GM12878 (cell line): ENCODE measurements at regions not wholly inside any gene's neighbourhood (a gene's known extent, or its start where the extent isn't known, plus 50 kb on each side); places are given as distances from the start of the nearest gene placed in this dataset.

Source experiments
- ATAC-seq: fragments of 200-7000 bp; cut with Tn5 transposase; 3 replicates; pipeline ENCODE4 v1.9.1; 2020; ENCODE audit warnings: mild to moderate bottlenecking, moderate library complexity
- BruUV-seq: library from RNA; stranded (reverse); fragments of 400-500 nt; replicated peaks from 2 replicates; lab custom pipeline; 2021; lab: Mats Ljungman, UMichigan
- CTCF ChIA-PET: fragments of 300-600 bp; sonication (Branson Sonifier 250); formaldehyde crosslinking; extraction: SDS; loops from one replicate; lab custom pipeline; 2021; ENCODE audit warnings: inconsistent platforms; lab: Yijun Ruan, JAX
- POLR2A ChIA-PET: fragments of 350-600 bp; formaldehyde crosslinking; extraction: SDS; loops from one replicate; lab custom pipeline; 2021; ENCODE audit warnings: inconsistent platforms; lab: Charles Lee
- RAD21 ChIA-PET: fragments of 300-600 bp; sonication (Branson Sonifier 250); formaldehyde crosslinking; loops from one replicate; lab custom pipeline; 2023; ENCODE audit warnings: antibody characterized with exemption; ENCODE audit not compliant: unreplicated experiment; lab: Charles Lee
- SMC1A ChIA-PET: fragments of 300-600 bp; sonication (Branson Sonifier 250); formaldehyde crosslinking; loops from one replicate; lab custom pipeline; 2023; ENCODE audit not compliant: unreplicated experiment, uncharacterized antibody; lab: Charles Lee
- DNase-seq: peaks from one replicate; pipeline ENCODE4 v3.0.0-alpha.2; 2011; ENCODE audit warnings: low read depth, low spot score
- FAIRE-seq: peaks from 3 replicates; lab custom pipeline; 2011; peaks lifted over from hg19 to GRCh38; lab: Jason Lieb, UNC
- H2AFZ ChIP-seq: 2 replicates; pipeline ENCODE4 v1.6.0; 2011; ENCODE audit warnings: low read depth, low read length, control low read depth; ENCODE audit not compliant: control insufficient read depth
- H3K27ac ChIP-seq: 2 replicates; pipeline ENCODE4 v1.5.1; 2011; ENCODE audit warnings: control low read depth; ENCODE audit not compliant: control insufficient read depth, insufficient read depth
- H3K27me3 ChIP-seq, 2 experiments: replicated peaks in 1 of 2; 2 replicates each; pipeline versions ENCODE4 v1.6.0 to v1.6.1; 2011; ENCODE audit warnings: low read length in 1 of 2; ENCODE audit not compliant: control insufficient read depth in 2 of 2, insufficient read depth in 2 of 2
- H3K36me3 ChIP-seq, 2 experiments: 2 replicates each; pipeline ENCODE4 v1.5.1; 2011; ENCODE audit warnings: low read length in 1 of 2; ENCODE audit not compliant: control insufficient read depth in 2 of 2, insufficient read depth in 2 of 2
- H3K4me1 ChIP-seq: 2 replicates; pipeline ENCODE4 v1.6.1; 2011; ENCODE audit warnings: mild to moderate bottlenecking, low read length, moderate library complexity, mixed read lengths; ENCODE audit not compliant: control insufficient read depth, insufficient read depth
- H3K4me2 ChIP-seq: 2 replicates; pipeline ENCODE4 v1.6.0; 2011; ENCODE audit warnings: control low read depth; ENCODE audit not compliant: control insufficient read depth, insufficient read depth
- H3K4me3 ChIP-seq: fragments of 200-600 bp; sonication (generic); 2 replicates; pipeline ENCODE4 v1.5.1; 2016
- H3K79me2 ChIP-seq: 2 replicates; pipeline ENCODE4 v1.6.0; 2011; ENCODE audit warnings: low read length; ENCODE audit not compliant: control insufficient read depth, insufficient read depth
- H3K9ac ChIP-seq: 2 replicates; pipeline ENCODE4 v1.8.0; 2011; ENCODE audit warnings: low read length, control low read depth, mixed read lengths; ENCODE audit not compliant: control insufficient read depth, insufficient read depth
- H3K9me3 ChIP-seq: replicated peaks from 3 replicates; pipeline ENCODE4 v1.5.1; 2011; ENCODE audit warnings: mild to moderate bottlenecking, low read length; ENCODE audit not compliant: control insufficient read depth, insufficient read depth
- H4K20me1 ChIP-seq: 2 replicates; pipeline ENCODE4 v1.6.0; 2011; ENCODE audit not compliant: control insufficient read depth, insufficient read depth
- ASH2L ChIP-seq: fragments of 300-600, 200-600 bp; sonication (generic); IDR thresholded peaks from 2 replicates; pipeline ENCODE4 v1.6.1; 2017; ENCODE audit warnings: low read depth, mild to moderate bottlenecking, borderline replicate concordance
- ESRRA ChIP-seq: IDR thresholded peaks from 2 replicates; pipeline ENCODE4 v1.6.1; 2012; ENCODE audit warnings: mild to moderate bottlenecking, low read length, improper control_type of control experiment
- FOS ChIP-seq: IDR thresholded peaks from 3 replicates; pipeline ENCODE4 v1.6.1; 2011; ENCODE audit warnings: borderline replicate concordance; ENCODE audit not compliant: insufficient read length; ENCODE audit errors: extremely low read depth
- IKZF2 ChIP-seq, 2 experiments: fragments of 450-650 bp; IDR thresholded peaks; 2 replicates each; pipeline ENCODE4 v1.6.1; 2017; ENCODE audit warnings: mild to moderate bottlenecking in 2 of 2, moderate library complexity in 2 of 2
- MXI1 ChIP-seq: fragments of 150-350 bp; IDR thresholded peaks from 2 replicates; pipeline ENCODE4 v1.6.1; 2011; ENCODE audit warnings: low read depth, mild to moderate bottlenecking, inconsistent platforms, low read length, improper control_type of control experiment
- MYB ChIP-seq: fragments of 150-350 bp; IDR thresholded peaks from 2 replicates; pipeline ENCODE4 v1.6.1; 2014; ENCODE audit warnings: mild to moderate bottlenecking, low read depth, low read length, borderline replicate concordance
- NFYB ChIP-seq: IDR thresholded peaks from 2 replicates; pipeline ENCODE4 v1.6.1; 2011; ENCODE audit warnings: low read depth, mild to moderate bottlenecking, low read length, improper control_type of control experiment, moderate library complexity; ENCODE audit not compliant: insufficient read depth
- PAX8 ChIP-seq: fragments of 450-650 bp; IDR thresholded peaks from 2 replicates; pipeline ENCODE4 v1.6.1; 2017; ENCODE audit warnings: mild to moderate bottlenecking, moderate library complexity
- POU2F2 ChIP-seq: IDR thresholded peaks from 3 replicates; pipeline ENCODE4 v1.6.1; 2011; ENCODE audit warnings: low read depth, mild to moderate bottlenecking, low read length, borderline replicate concordance
- SP1 ChIP-seq: IDR thresholded peaks from one replicate; pipeline ENCODE4 v1.6.1; 2011; ENCODE audit warnings: low read depth, low read length
- WGBS: methylation state at CpG from one replicate; pipeline ENCODE4 v1.1.6; 2016; ENCODE audit warnings: low lambda C conversion rate; ENCODE audit not compliant: insufficient replicate concordance, insufficient coverage; ENCODE audit errors: missing lambda C conversion rate; 5-methylcytosine and 5-hydroxymethylcytosine counted together
- in situ Hi-C: fragments of 300-500 bp; cut with MboI; formaldehyde crosslinking; loops from 9 replicates; pipeline ENCODE4 v1.14.3; 2018; ENCODE audit warnings: mixed read lengths
- intact Hi-C: fragments of 100-400 bp; cut with micrococcal nuclease; formaldehyde crosslinking; loops from one replicate; pipeline ENCODE4 v1.14.2; 2022; ENCODE audit not compliant: unreplicated experiment
- TF ChIP-seq, protein P1 (sequence below): fragments of 150-350 bp; IDR thresholded peaks from 2 replicates; pipeline ENCODE4 v1.6.1; 2014; ENCODE audit warnings: mild to moderate bottlenecking, low read depth, low read length
- TF ChIP-seq, protein P2 (sequence below): fragments of 450-650 bp; conservative IDR thresholded peaks from 2 replicates; pipeline ENCODE4 v1.6.1; 2017; ENCODE audit warnings: mild to moderate bottlenecking, moderate library complexity

DNA sequence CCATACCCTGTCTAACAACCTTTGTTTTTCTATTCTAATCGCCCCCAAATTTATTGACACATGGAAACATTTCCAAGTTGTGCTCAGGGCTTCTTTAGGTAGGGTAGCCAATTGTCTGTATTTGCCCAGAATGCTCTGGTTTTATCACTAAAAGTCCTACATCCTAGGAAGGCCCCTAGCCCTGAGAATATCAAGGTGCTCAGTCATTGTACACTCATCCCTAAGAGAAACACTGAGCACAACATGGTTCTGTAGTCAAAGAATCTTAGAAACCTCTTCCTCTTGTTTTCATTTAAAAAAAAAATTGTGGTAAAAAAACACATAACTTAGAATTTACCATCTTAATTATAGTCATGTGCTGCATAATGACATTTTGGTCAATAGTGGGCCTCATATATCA lies 69.0 kb upstream of the BASP1 start:
- Histone ChIP-seq H3K4me2 (no peak overlapping the region), H2AFZ (no peak overlapping the region), H3K36me3 (no peaks in the 10 kb centered on the region), H3K9me3 (no peaks in the 10 kb centered on the region), H3K9ac (no peak overlapping the region), H3K27ac (no peak overlapping the region), H3K27me3 (no peaks in the 10 kb centered on the region), H4K20me1 (no peaks in the 10 kb centered on the region), H3K4me1 (no peaks in the 10 kb centered on the region), H3K79me2 (no peaks in the 10 kb centered on the region), H3K4me3 (no peak overlapping the region)
- in situ Hi-C loops: no loop called here
- ATAC-seq (no peak), FAIRE-seq (no peak), DNase-seq (no peak)
- WGBS: 0% methylated on average over 1 of the region's 1 CpG
- CTCF ChIA-PET: interaction anchor here (1.2 kb wide), 1 partner anchor 16 kb away, joined by 3 read pairs; no protein-coding TSS in a partner anchor
- no peak for TF ChIP-seq MXI1
- no peak for TF ChIP-seq FOS
- TF ChIP-seq, protein P1, sequence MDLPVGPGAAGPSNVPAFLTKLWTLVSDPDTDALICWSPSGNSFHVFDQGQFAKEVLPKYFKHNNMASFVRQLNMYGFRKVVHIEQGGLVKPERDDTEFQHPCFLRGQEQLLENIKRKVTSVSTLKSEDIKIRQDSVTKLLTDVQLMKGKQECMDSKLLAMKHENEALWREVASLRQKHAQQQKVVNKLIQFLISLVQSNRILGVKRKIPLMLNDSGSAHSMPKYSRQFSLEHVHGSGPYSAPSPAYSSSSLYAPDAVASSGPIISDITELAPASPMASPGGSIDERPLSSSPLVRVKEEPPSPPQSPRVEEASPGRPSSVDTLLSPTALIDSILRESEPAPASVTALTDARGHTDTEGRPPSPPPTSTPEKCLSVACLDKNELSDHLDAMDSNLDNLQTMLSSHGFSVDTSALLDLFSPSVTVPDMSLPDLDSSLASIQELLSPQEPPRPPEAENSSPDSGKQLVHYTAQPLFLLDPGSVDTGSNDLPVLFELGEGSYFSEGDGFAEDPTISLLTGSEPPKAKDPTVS: no peak
- POLR2A ChIA-PET: no interaction called here
- RAD21 ChIA-PET: no interaction called here
- SMC1A ChIA-PET: no interaction called here
- BruUV-seq: no TSS peak
- intact Hi-C loops: no loop called here

GRCh38 chr5:17149786-17150185 lies 67.6 kb upstream of the BASP1 start:
- BruUV-seq: no TSS peak
- no peak overlapping the region for H2AFZ ChIP-seq
- ChIA-PET POLR2A (no interaction called here), CTCF (interaction anchor here (1.8 to 2.2 kb wide), 2 partner anchors 17 to 40 kb away, joined by 6 to 14 read pairs; no protein-coding TSS in a partner anchor), RAD21 (no interaction called here), SMC1A (interaction anchor here (1.7 kb wide), 1 partner anchor 359 kb away, joined by 4 read pairs; no protein-coding TSS in a partner anchor)
- intact Hi-C loops (no loop called here), in situ Hi-C loops (no loop called here)
- H3K79me2 ChIP-seq: no peaks in the 10 kb centered on the region
- H3K4me2 ChIP-seq: no peak overlapping the region
- no peak overlapping the region for H3K27ac ChIP-seq
- no peaks in the 10 kb centered on the region for H3K9me3 ChIP-seq
- no peaks in the 10 kb centered on the region for H3K4me1 ChIP-seq
- H4K20me1 ChIP-seq: no peaks in the 10 kb centered on the region
- ATAC-seq: no peak
- no peaks in the 10 kb centered on the region for H3K27me3 ChIP-seq
- H3K9ac ChIP-seq: no peak overlapping the region
- FAIRE-seq: no peak
- DNase-seq: no peak
- no peak overlapping the region for H3K4me3 ChIP-seq
- no peaks in the 10 kb centered on the region for H3K36me3 ChIP-seq
- TF ChIP-seq, protein P2, sequence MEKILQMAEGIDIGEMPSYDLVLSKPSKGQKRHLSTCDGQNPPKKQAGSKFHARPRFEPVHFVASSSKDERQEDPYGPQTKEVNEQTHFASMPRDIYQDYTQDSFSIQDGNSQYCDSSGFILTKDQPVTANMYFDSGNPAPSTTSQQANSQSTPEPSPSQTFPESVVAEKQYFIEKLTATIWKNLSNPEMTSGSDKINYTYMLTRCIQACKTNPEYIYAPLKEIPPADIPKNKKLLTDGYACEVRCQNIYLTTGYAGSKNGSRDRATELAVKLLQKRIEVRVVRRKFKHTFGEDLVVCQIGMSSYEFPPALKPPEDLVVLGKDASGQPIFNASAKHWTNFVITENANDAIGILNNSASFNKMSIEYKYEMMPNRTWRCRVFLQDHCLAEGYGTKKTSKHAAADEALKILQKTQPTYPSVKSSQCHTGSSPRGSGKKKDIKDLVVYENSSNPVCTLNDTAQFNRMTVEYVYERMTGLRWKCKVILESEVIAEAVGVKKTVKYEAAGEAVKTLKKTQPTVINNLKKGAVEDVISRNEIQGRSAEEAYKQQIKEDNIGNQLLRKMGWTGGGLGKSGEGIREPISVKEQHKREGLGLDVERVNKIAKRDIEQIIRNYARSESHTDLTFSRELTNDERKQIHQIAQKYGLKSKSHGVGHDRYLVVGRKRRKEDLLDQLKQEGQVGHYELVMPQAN: no peak
- TF ChIP-seq NFYB (no peak), ESRRA (no peak), POU2F2 (no peak), IKZF2 (IDR thresholded peaks at IDR 0.05) (no peak), SP1 (no peak), ASH2L (no peak), MYB (no peak), PAX8 (no peak)
